Activated naive CD8-positive, alpha-beta T cell treated with anti-CD3 and anti-CD28 coated beads for 36 hours (primary cell): ENCODE measurements at regions not wholly inside any gene's neighbourhood (a gene's known extent, or its start where the extent isn't known, plus 50 kb on each side); places are given as distances from the start of the nearest gene placed in this dataset.
A peak's percentile ranks its signal among the peaks of the same experiment; 100 is the strongest.
"Not testable (repeated sequence)": the region's sequence is repeated elsewhere in the genome, so short reads cannot be mapped to it uniquely, and the experiment has no call there.

Source experiments
- DNase-seq: peaks from one replicate; pipeline ENCODE4 v3.0.0; 2021
- H3K27ac Mint-ChIP-seq: one replicate; pipeline ENCODE4 v1.8.0; 2022; ENCODE audit warnings: mild to moderate bottlenecking, moderate library complexity, mixed read lengths
- H3K27me3 Mint-ChIP-seq: one replicate; pipeline ENCODE4 v1.8.0; 2022; ENCODE audit warnings: mild to moderate bottlenecking, mixed read lengths
- H3K36me3 Mint-ChIP-seq: one replicate; pipeline ENCODE4 v1.8.0; 2021; ENCODE audit warnings: mild to moderate bottlenecking, mixed read lengths
- H3K4me1 Mint-ChIP-seq: one replicate; pipeline ENCODE4 v1.8.0; 2021; ENCODE audit warnings: mixed read lengths
- H3K4me3 Mint-ChIP-seq: one replicate; pipeline ENCODE4 v1.8.0; 2022; ENCODE audit warnings: mild to moderate bottlenecking, moderate library complexity, mixed read lengths
- H3K9me3 Mint-ChIP-seq: one replicate; pipeline ENCODE4 v1.8.0; 2022; ENCODE audit warnings: mixed read lengths

DNA sequence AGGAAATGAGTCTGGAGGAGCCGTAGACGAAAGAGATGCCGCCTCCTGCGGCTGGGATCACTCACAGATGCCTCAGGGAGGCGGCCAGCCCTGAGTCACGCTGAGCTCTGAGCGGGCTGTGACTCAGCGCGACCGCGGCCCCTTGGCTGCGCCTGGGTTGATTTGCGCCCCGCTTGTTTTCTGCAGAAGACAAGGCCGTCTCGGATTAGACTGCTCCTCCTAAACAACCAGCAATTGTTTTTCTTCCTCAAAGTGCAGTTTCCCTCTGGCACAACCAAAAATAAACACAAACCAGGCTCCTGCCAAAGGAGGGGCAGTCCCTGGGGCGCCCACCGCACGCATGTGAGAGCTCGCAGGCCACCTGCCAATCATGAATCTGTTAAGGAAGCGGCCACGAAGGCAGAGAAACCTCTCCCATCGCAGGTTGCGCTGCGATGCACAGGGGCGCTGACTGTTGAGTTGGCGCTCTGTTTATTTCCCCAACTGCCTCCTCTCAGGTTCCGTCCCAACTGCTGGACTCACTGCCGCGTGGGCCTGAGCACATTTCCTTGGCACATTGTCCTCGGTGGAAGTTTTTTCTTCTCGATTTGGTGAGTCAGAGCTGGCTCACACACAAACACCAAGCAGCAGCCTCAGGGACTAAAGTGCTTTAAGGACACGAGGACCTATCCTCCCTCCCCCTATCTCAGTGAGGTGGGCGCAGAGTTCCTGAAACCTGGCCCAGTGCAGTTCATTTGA is 85.2 kb upstream of the NDUFV2 start:
- Mint-ChIP-seq H3K4me3 (peak overlapping the region; percentile 69), H3K4me1 (peaks cover 3% of the 10 kb centered on the region), H3K27ac (peak overlapping the region; percentile 74), H3K9me3 (no peaks in the 10 kb centered on the region), H3K27me3 (peaks cover 8% of the 10 kb centered on the region), H3K36me3 (no peaks in the 10 kb centered on the region)
- DNase-seq: peak; percentile 83

DNA sequence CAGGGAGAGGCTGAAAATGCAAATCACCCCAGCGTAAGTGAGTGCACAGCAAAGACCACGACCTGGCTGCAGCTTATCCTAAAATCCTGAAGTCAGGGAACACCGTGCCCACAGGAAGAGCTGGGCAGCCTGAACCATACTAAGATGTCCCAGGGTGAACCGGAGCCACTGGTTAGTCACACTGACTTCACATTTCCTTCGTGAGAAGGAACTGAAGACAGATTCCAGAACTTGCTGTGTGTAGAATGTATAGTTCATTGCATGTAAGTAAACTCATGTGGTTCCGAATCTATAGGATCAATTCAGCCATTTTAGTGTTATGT is 84.6 kb upstream of the NDUFV2 start:
- H3K27ac Mint-ChIP-seq: peak overlapping the region; percentile 74
- no peak overlapping the region for H3K4me3 Mint-ChIP-seq
- peaks cover 8% of the 10 kb centered on the region for H3K27me3 Mint-ChIP-seq
- no peaks in the 10 kb centered on the region for H3K9me3 Mint-ChIP-seq
- H3K36me3 Mint-ChIP-seq: no peaks in the 10 kb centered on the region
- DNase-seq: no peak
- peaks cover 3% of the 10 kb centered on the region for H3K4me1 Mint-ChIP-seq

DNA sequence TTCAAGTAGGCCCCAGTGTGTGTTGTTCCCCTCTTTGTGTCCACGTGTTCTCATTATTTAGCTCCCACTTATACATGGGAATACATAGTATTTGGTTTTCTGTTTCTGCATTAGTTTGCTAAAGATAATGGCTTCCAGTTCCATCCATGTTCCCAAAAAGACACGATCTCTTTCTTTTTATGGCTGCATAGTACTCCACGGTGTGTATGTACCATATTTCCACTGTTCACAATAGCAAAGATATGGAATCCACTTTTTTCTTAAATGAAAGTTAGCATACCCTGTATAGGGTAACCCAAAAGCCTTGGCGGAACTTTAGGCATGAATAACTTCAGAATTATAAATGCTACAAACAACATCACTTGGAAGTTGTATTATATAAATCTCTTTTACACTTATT is 83.4 kb upstream of the NDUFV2 start:
- no peaks in the 10 kb centered on the region for H3K36me3 Mint-ChIP-seq
- no peak for DNase-seq
- no peak overlapping the region for H3K4me3 Mint-ChIP-seq
- peaks cover 3% of the 10 kb centered on the region for H3K4me1 Mint-ChIP-seq
- no peaks in the 10 kb centered on the region for H3K9me3 Mint-ChIP-seq
- H3K27me3 Mint-ChIP-seq: peaks cover 8% of the 10 kb centered on the region
- H3K27ac Mint-ChIP-seq: no peak overlapping the region

GRCh38 chr18:9020221-9020620 is 82.3 kb upstream of the NDUFV2 start:
- peaks cover 11% of the 10 kb centered on the region for H3K27me3 Mint-ChIP-seq
- peaks cover 3% of the 10 kb centered on the region for H3K4me1 Mint-ChIP-seq
- no peak for DNase-seq
- H3K9me3 Mint-ChIP-seq: no peaks in the 10 kb centered on the region
- no peaks in the 10 kb centered on the region for H3K36me3 Mint-ChIP-seq
- no peak overlapping the region for H3K27ac Mint-ChIP-seq
- no peak overlapping the region for H3K4me3 Mint-ChIP-seq

DNA sequence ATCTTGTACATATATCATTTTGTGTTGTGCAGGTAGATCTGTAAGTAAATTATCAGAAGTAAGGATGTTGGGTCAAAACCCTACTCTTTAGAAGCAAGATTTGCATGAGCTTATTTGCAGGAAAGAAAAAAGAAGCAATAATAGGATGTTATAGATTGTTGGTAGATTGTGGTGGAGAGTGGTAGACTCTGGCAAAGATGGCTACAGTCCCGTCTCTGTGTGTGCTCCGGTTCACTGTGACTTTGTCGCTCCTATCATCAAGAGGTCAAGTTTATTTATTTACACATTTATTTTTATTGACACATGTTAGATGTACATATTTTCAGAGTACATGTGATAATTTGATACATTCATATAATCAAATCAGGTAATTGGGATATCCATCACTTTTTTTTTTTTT is 81.0 kb upstream of the NDUFV2 start:
- no peak for DNase-seq
- H3K4me3 Mint-ChIP-seq: no peak overlapping the region
- no peaks in the 10 kb centered on the region for H3K36me3 Mint-ChIP-seq
- H3K4me1 Mint-ChIP-seq: peaks cover 3% of the 10 kb centered on the region
- H3K9me3 Mint-ChIP-seq: no peaks in the 10 kb centered on the region
- peaks cover 11% of the 10 kb centered on the region for H3K27me3 Mint-ChIP-seq
- no peak overlapping the region for H3K27ac Mint-ChIP-seq

DNA sequence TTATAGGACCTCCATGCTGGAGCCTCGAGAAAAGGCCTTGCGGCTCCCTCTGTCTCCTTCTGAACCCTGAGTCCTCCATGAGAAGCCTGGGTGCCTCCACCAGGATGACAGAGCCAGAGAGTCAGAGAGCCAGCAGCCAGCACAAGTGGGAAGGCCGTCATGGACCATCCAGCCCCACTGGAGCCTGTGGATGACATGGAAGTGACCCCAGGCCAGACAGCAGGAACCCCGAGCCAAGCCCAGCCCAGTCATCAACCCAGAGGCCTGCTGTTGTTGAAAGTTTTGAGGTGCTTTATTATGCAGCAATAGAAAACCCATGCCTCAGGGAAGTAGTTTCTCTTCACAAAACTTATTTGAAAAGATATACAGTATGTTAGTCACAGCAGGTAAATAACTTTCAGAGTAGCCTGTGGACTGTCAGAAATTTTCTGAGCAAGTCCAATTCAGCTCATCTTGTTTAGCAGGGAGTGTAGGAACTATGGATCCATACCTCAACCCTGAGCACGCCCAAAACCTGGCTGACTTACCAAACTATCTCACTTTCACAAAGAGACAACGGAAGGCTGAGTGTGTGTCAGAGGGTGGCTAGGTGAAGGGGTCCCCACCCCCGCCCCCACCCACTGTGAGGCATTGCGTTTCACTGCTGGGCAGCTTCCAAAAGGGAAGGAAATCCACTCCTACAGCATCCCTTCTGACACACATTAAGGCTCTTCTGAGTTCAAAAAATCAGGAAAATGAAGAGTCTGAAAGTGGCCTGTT is 79.9 kb upstream of the NDUFV2 start:
- DNase-seq: no peak
- no peaks in the 10 kb centered on the region for H3K4me1 Mint-ChIP-seq
- peaks cover 11% of the 10 kb centered on the region for H3K27me3 Mint-ChIP-seq
- no peak overlapping the region for H3K4me3 Mint-ChIP-seq
- H3K27ac Mint-ChIP-seq: no peak overlapping the region
- H3K36me3 Mint-ChIP-seq: no peaks in the 10 kb centered on the region
- H3K9me3 Mint-ChIP-seq: no peaks in the 10 kb centered on the region

- not testable (repeated sequence) for H3K27me3 Mint-ChIP-seq, H3K4me3 Mint-ChIP-seq, H3K9me3 Mint-ChIP-seq, H3K4me1 Mint-ChIP-seq, H3K36me3 Mint-ChIP-seq, H3K27ac Mint-ChIP-seq, DNase-seq
Measured at GRCh38 chr18:9024031-9024646, 78.4 kb upstream of the NDUFV2 start.

- H3K27ac Mint-ChIP-seq: no peak overlapping the region
- H3K4me1 Mint-ChIP-seq: no peaks in the 10 kb centered on the region
- H3K9me3 Mint-ChIP-seq: no peaks in the 10 kb centered on the region
- DNase-seq: no peak
- no peak overlapping the region for H3K4me3 Mint-ChIP-seq
- H3K36me3 Mint-ChIP-seq: no peaks in the 10 kb centered on the region
- peaks cover 3% of the 10 kb centered on the region for H3K27me3 Mint-ChIP-seq
Measured at GRCh38 chr18:9025091-9025838, 77.2 kb upstream of the NDUFV2 start.

DNA sequence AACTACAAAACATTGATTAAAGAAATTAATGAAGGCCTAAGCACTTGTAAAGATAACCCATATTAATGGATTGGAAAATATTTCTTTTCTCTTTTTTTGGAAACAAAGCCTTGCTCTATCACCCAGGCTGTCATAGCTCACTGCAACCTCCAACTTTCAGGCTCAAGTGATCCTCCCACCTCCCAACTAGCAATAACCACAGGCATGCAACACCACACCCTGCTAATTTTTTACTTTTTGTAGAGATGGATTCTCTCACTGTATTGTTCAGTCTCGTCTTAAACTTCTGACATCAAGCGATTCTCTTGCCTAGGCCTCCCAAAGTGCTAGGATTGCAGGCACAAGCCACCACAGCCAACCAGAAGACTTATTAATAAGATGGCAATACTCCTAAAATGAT is 73.4 kb upstream of the NDUFV2 start:
- Mint-ChIP-seq H3K4me3 (no peak overlapping the region), H3K27me3 (peaks cover 3% of the 10 kb centered on the region), H3K9me3 (no peaks in the 10 kb centered on the region), H3K4me1 (no peaks in the 10 kb centered on the region), H3K27ac (no peak overlapping the region), H3K36me3 (no peaks in the 10 kb centered on the region)
- no peak for DNase-seq

DNA sequence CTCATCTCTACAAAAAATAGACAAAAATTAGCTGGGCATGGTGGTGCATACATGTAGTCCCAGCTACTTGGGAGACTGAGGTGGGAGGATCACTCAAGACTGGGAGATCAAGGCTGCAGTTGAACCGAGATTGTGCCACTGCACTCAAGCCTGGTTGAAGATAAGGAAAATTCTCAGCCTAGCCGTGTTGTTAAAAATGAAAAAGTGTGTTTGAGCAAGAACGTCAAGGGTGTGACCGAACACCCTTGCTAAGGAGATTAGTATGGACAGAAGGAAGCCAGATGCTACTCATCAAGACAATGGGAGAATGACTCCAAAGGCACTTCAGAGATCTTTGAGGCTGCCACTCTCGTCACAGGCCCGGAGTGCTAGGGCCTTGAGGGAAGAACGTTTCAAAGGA is 70.0 kb upstream of the NDUFV2 start:
- Mint-ChIP-seq H3K4me1 (no peaks in the 10 kb centered on the region), H3K9me3 (no peaks in the 10 kb centered on the region), H3K27ac (no peak overlapping the region), H3K27me3 (no peaks in the 10 kb centered on the region), H3K4me3 (no peak overlapping the region), H3K36me3 (no peaks in the 10 kb centered on the region)
- DNase-seq: no peak

DNA sequence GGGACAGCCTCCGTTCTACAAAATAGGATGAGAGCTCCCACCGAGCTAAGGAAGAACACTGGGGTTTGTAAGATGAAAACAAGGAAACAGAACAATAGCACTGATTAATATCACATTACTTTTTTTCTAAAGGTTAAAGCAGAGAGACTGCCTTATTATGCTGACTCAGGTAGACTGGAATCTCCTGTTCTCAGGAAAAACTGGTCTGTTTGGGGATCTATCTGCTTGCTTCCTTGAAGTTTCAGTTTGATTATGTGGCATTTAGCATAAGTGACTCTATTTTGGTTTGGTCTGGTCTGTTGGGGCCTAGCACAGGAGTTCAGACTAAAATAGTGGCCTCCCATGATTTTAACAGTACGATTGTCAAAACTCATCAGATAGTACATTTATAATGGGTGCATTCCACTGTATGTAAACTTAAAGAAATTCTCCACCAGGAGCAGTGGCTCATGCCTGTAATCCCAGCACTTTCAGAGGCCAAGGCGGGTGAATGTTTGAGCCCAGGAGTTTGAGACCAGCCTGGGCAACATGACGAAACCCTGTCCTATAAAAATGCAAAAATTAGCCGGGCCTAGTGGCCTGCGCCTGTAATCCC is 64.1 kb upstream of the NDUFV2 start:
- Mint-ChIP-seq H3K9me3 (no peaks in the 10 kb centered on the region), H3K27ac (no peak overlapping the region), H3K27me3 (peaks cover 4% of the 10 kb centered on the region), H3K4me3 (no peak overlapping the region), H3K4me1 (no peaks in the 10 kb centered on the region), H3K36me3 (no peaks in the 10 kb centered on the region)
- no peak for DNase-seq

DNA sequence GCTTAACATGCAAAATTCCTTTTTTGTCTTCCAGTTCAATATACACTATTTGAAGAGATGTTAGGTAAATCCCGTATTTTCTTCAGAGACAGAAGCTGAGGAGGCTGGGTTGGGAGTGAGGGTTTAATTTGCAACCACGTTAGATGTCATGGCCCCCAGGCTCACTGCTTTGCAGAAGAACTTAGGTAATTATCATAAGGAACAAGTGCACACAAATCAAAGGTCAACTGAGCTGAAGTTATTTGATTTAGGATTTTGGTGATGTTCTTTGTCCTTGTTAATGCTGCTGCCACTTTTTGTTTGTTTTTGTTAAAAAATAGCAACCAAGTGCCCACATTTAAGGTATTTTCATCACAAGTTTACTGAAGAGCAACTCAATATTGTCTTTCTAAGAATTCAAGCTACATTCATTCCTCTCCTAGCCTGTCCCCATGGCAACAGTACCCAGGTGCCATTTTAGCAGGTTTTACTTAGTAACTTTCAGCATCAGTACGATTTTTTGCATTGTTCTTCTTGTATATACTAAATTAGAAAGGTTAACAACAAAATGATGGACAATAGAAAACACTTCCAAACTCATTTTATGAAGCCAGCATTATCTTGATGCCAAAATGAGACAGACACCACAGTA is 62.9 kb upstream of the NDUFV2 start:
- H3K36me3 Mint-ChIP-seq: no peaks in the 10 kb centered on the region
- H3K27me3 Mint-ChIP-seq: peaks cover 4% of the 10 kb centered on the region
- H3K4me1 Mint-ChIP-seq: no peaks in the 10 kb centered on the region
- H3K27ac Mint-ChIP-seq: no peak overlapping the region
- no peak for DNase-seq
- no peaks in the 10 kb centered on the region for H3K9me3 Mint-ChIP-seq
- H3K4me3 Mint-ChIP-seq: no peak overlapping the region

DNA sequence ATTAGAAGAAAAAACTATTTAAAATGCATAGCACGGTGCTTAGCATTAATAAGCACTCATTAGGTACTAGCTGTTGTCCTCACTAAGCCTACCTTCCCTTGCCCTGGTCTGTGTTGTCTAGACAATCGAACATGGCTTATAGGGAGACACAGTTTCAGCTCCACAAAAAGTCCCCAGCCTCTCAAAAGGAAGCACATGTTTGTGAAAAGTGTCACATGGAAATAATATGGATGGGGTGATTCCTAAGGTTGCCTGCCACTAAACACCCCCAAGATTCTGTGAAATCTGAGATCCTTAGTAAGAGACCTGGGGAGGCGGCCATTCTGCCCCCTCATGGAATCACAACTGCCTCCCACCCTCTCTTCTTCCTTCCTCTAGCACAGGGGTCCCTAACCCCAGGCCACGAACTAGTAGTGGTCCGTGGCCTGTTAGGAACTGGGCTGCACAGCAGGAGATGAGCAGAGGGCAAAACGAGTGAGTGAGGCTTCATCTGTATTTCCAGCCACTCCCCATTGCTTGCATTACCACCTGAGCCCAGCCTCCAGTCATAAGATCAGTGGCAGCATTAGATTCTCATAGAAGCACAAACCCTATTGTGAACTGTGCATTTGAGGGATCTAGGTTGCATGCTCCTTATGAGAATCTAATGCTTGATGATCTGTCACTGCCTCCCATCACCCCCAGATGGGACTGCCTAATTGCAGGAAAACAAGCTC is 59.6 kb upstream of the NDUFV2 start:
- no peaks in the 10 kb centered on the region for H3K9me3 Mint-ChIP-seq
- H3K27ac Mint-ChIP-seq: no peak overlapping the region
- no peaks in the 10 kb centered on the region for H3K36me3 Mint-ChIP-seq
- DNase-seq: no peak
- no peak overlapping the region for H3K4me3 Mint-ChIP-seq
- H3K27me3 Mint-ChIP-seq: peaks cover 6% of the 10 kb centered on the region
- peaks cover under 1% of the 10 kb centered on the region for H3K4me1 Mint-ChIP-seq

DNA sequence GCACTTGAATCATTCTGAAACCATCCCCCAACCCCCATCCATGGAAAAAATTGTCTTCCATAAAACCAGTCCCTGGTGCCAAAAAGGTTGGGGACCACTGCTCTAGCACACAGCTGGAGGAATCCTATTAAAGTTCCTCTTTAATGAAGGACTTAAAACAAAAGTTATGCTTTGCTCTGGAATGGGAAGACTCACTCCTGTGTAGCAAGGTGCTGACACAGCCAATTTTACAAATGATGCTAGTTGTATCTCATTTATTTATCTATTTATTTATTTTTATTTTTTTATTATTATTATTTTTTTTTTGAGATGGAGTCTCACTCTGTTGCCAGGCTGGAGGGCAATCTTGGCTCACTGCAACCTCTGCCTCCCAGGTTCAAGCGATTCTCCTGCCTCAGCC is 58.9 kb upstream of the NDUFV2 start:
- peaks cover 8% of the 10 kb centered on the region for H3K27me3 Mint-ChIP-seq
- H3K36me3 Mint-ChIP-seq: no peaks in the 10 kb centered on the region
- no peak for DNase-seq
- no peak overlapping the region for H3K27ac Mint-ChIP-seq
- H3K4me3 Mint-ChIP-seq: no peak overlapping the region
- H3K4me1 Mint-ChIP-seq: peaks cover 7% of the 10 kb centered on the region
- no peaks in the 10 kb centered on the region for H3K9me3 Mint-ChIP-seq
